ENCODE measurements at regions not wholly inside any gene's neighbourhood (a gene's known extent, or its start where the extent isn't known, plus 50 kb on each side); places are given as distances from the start of the nearest gene placed in this dataset.
"Not testable (repeated sequence)": the region's sequence is repeated elsewhere in the genome, so short reads cannot be mapped to it uniquely, and the experiment has no call there.

- ATAC-seq = no peak
Observed at GRCh38 chr4:4913628-4914027, 54.2 kb downstream of the MSX1 start.

GRCh38 chr4:4914059-4914820 is 54.8 kb downstream of the MSX1 start:
- no peak for DNase-seq
- peak; percentile 39 for ATAC-seq

More at GRCh38 chr4:4913628-4914027, 54.2 kb downstream of the MSX1 start:
- DNase-seq = no peak

GRCh38 chr4:4914965-4915845 is 55.7 kb downstream of the MSX1 start:
- no peak for DNase-seq
- ATAC-seq = peak; percentile 40

GRCh38 chr4:4918067-4918466 is 58.6 kb downstream of the MSX1 start:
- no peak for ATAC-seq

GRCh38 chr4:4919927-4920326 is 60.5 kb downstream of the MSX1 start:
- DNase-seq = no peak
- ATAC-seq = no peak

More at GRCh38 chr4:4918067-4918466, 58.6 kb downstream of the MSX1 start:
- no peak for DNase-seq

- no peak for ATAC-seq
- no peak for DNase-seq
Observed at GRCh38 chr4:4921077-4921476, 61.6 kb downstream of the MSX1 start.

- DNase-seq (no peak), ATAC-seq (no peak)
Observed at GRCh38 chr4:4922441-4922840, 63.0 kb downstream of the MSX1 start.

- peak; percentile 89 for ATAC-seq
- peak; percentile 11 for DNase-seq
Observed at GRCh38 chr4:4923201-4923600, 63.7 kb downstream of the MSX1 start.

- ATAC-seq (no peak), DNase-seq (no peak)
Observed at GRCh38 chr4:4930677-4931076, 71.2 kb downstream of the MSX1 start.

GRCh38 chr4:4935974-4936373 is 76.5 kb downstream of the MSX1 start:
- DNase-seq (no peak), ATAC-seq (no peak)

GRCh38 chr4:4937926-4938325 is 78.5 kb downstream of the MSX1 start:
- ATAC-seq = no peak
- DNase-seq = no peak

- ATAC-seq = no peak
- DNase-seq = no peak
Observed at GRCh38 chr4:4941751-4942150, 77.5 kb downstream of the CYTL1 start.

- DNase-seq (no peak), ATAC-seq (no peak)
Observed at GRCh38 chr4:4942658-4943057, 76.6 kb downstream of the CYTL1 start.

- ATAC-seq (no peak), DNase-seq (no peak)
Observed at GRCh38 chr4:4945021-4945420, 74.2 kb downstream of the CYTL1 start.

GRCh38 chr4:4945829-4946228 is 73.4 kb downstream of the CYTL1 start:
- ATAC-seq (no peak), DNase-seq (no peak)

GRCh38 chr4:4946416-4946815 is 72.8 kb downstream of the CYTL1 start:
- ATAC-seq (no peak), DNase-seq (no peak)

- DNase-seq (no peak), ATAC-seq (no peak)
Observed at GRCh38 chr4:4947721-4948120, 71.5 kb downstream of the CYTL1 start.

- ATAC-seq (no peak), DNase-seq (no peak)
Observed at GRCh38 chr4:4948370-4948769, 70.9 kb downstream of the CYTL1 start.

GRCh38 chr4:4950561-4951290 is 68.5 kb downstream of the CYTL1 start:
- DNase-seq = no peak
- ATAC-seq = no peak

GRCh38 chr4:4952273-4952672 is 67.0 kb downstream of the CYTL1 start:
- DNase-seq = no peak
- ATAC-seq = no peak

- not testable (repeated sequence) for ATAC-seq, DNase-seq
Observed at GRCh38 chr4:4959344-4960074, 59.7 kb downstream of the CYTL1 start.

GRCh38 chr4:4960574-4960973 is 58.7 kb downstream of the CYTL1 start:
- no peak for DNase-seq

More at GRCh38 chr4:4960574-4960973, 58.7 kb downstream of the CYTL1 start:
- no peak for ATAC-seq
